Neuronal stem cell (in vitro differentiated cells): ENCODE measurements at regions not wholly inside any gene's neighbourhood (a gene's known extent, or its start where the extent isn't known, plus 50 kb on each side); places are given as distances from the start of the nearest gene placed in this dataset.
A peak's percentile ranks its signal among the peaks of the same experiment; 100 is the strongest.

Experiments
- DNase-seq: peaks from one replicate; pipeline ENCODE4 v3.0.0-alpha.2; 2013; ENCODE audit warnings: low spot score
- H2AFZ ChIP-seq: one replicate; pipeline ENCODE4 v1.6.1; 2013; ENCODE audit warnings: mild to moderate bottlenecking, low read length, inconsistent platforms
- H2AK5ac ChIP-seq: 2 replicates; pipeline ENCODE4 v1.6.1; 2013; ENCODE audit warnings: low read depth, mild to moderate bottlenecking, inconsistent platforms, low read length, moderate library complexity, mixed read lengths
- H2BK120ac ChIP-seq: 2 replicates; pipeline ENCODE4 v1.6.1; 2013; ENCODE audit warnings: low read depth, mild to moderate bottlenecking, inconsistent platforms, low read length, moderate library complexity, mixed read lengths
- H2BK12ac ChIP-seq: one replicate; pipeline ENCODE4 v1.6.1; 2013; ENCODE audit warnings: low read length, inconsistent platforms
- H2BK15ac ChIP-seq: 2 replicates; pipeline ENCODE4 v1.6.1; 2013; ENCODE audit warnings: mild to moderate bottlenecking, low read length, inconsistent platforms, mixed read lengths
- H2BK5ac ChIP-seq: one replicate; pipeline ENCODE4 v1.6.1; 2013; ENCODE audit warnings: inconsistent platforms, mild to moderate bottlenecking, low read length, moderate library complexity
- H3K14ac ChIP-seq: one replicate; pipeline ENCODE4 v1.6.1; 2013; ENCODE audit warnings: low read length, inconsistent platforms
- H3K18ac ChIP-seq: 2 replicates; pipeline ENCODE4 v1.6.1; 2013; ENCODE audit warnings: low read length, inconsistent platforms
- H3K23ac ChIP-seq: 2 replicates; pipeline ENCODE4 v1.6.1; 2013; ENCODE audit warnings: low read depth, mild to moderate bottlenecking, mixed read lengths, low read length, inconsistent platforms; ENCODE audit not compliant: poor library complexity
- H3K27ac ChIP-seq: replicated peaks from 3 replicates; pipeline ENCODE4 v1.5.1; 2013; ENCODE audit warnings: low read length, inconsistent platforms
- H3K27me3 ChIP-seq, 3 experiments: 2 replicates each; pipeline ENCODE4 v1.6.1; 2013; ENCODE audit warnings: low read length in 3 of 3, mild to moderate bottlenecking in 2 of 3, inconsistent platforms in 1 of 3, low read depth in 1 of 3, mixed read lengths in 1 of 3, moderate library complexity in 1 of 3; ENCODE audit not compliant: control insufficient read depth in 3 of 3, insufficient read depth in 3 of 3
- H3K36me3 ChIP-seq, 2 donors: replicated peaks in 1 of 2; 2 replicates each; pipeline ENCODE4 v1.6.1; 2013; ENCODE audit warnings: low read length in 2 of 2; ENCODE audit not compliant: control insufficient read depth in 2 of 2, insufficient read depth in 2 of 2
- H3K4ac ChIP-seq: 2 replicates; pipeline ENCODE4 v1.6.1; 2013; ENCODE audit warnings: inconsistent platforms, mild to moderate bottlenecking, low read length, moderate library complexity
- H3K4me1 ChIP-seq, 2 donors: 1 replicate in 1 of 2; 2 replicates in 1 of 2; pipeline ENCODE4 v1.6.1; 2013; ENCODE audit warnings: low read length in 2 of 2, low read depth in 1 of 2; ENCODE audit not compliant: control insufficient read depth in 2 of 2, insufficient read depth in 1 of 2
- H3K4me2 ChIP-seq: one replicate; pipeline ENCODE4 v1.6.1; 2013; ENCODE audit warnings: mild to moderate bottlenecking, low read length, inconsistent platforms; ENCODE audit not compliant: insufficient read depth, poor library complexity, severe bottlenecking
- H3K4me3 ChIP-seq, 2 donors: 2 replicates each; pipeline ENCODE4 v1.5.1; 2013; ENCODE audit warnings: low read length in 2 of 2, mild to moderate bottlenecking in 2 of 2, inconsistent platforms in 1 of 2, moderate library complexity in 1 of 2
- H3K79me1 ChIP-seq: one replicate; pipeline ENCODE4 v1.6.1; 2013; ENCODE audit warnings: low read depth, mild to moderate bottlenecking, inconsistent platforms, low read length, moderate library complexity
- H3K9ac ChIP-seq: one replicate; pipeline ENCODE4 v1.6.1; 2013; ENCODE audit warnings: mild to moderate bottlenecking, low read depth, low read length, inconsistent platforms; ENCODE audit not compliant: poor library complexity
- H3K9me3 ChIP-seq, 2 donors: replicated peaks in 1 of 2; 2 replicates each; pipeline versions ENCODE3 to v1.6.1; 2013; ENCODE audit warnings: low read length in 2 of 2, mild to moderate bottlenecking in 2 of 2, inconsistent platforms in 1 of 2, low read depth in 1 of 2, mixed read lengths in 1 of 2, moderate library complexity in 1 of 2; ENCODE audit not compliant: control insufficient read depth in 2 of 2, insufficient read depth in 1 of 2
- H4K8ac ChIP-seq: one replicate; pipeline ENCODE4 v1.6.1; 2013; ENCODE audit warnings: low read depth, mild to moderate bottlenecking, inconsistent platforms, low read length, moderate library complexity
- H4K91ac ChIP-seq: one replicate; pipeline ENCODE4 v1.6.1; 2013; ENCODE audit warnings: low read length, low read depth, mild to moderate bottlenecking, inconsistent platforms; ENCODE audit not compliant: poor library complexity
- WGBS, 2 donors: extraction: QIAGEN DNeasy Blood & Tissue Kit; methylation state at CpG; one replicate each; pipeline ENCODE4 v1.1.7; 2013; ENCODE audit warnings: missing lambda C conversion rate in 2 of 2, mixed read lengths in 1 of 2; ENCODE audit not compliant: insufficient read length in 2 of 2, insufficient replicate concordance in 1 of 2; ENCODE audit errors: extremely low coverage in 2 of 2; 5-methylcytosine and 5-hydroxymethylcytosine counted together

- H4K91ac ChIP-seq, result no peak overlapping the region
- no peak overlapping the region for H2AK5ac ChIP-seq
- H3K4me3 ChIP-seq, result no peak overlapping the region
- H3K18ac ChIP-seq, result no peak overlapping the region
- no peaks in the 10 kb centered on the region for H3K9me3 ChIP-seq
- no peak overlapping the region for H3K9ac ChIP-seq
- H3K36me3 ChIP-seq, result no peaks in the 10 kb centered on the region
- no peak overlapping the region for H3K27ac ChIP-seq
- H3K14ac ChIP-seq, result no peak overlapping the region
- H2BK15ac ChIP-seq, result no peak overlapping the region
- no peak for DNase-seq
- peak overlapping the region; percentile 78 for H2AFZ ChIP-seq
- H3K4ac ChIP-seq, result no peak overlapping the region
- no peak overlapping the region for H3K23ac ChIP-seq
- H3K4me1 ChIP-seq, result no peaks in the 10 kb centered on the region
- H2BK5ac ChIP-seq, result no peak overlapping the region
- H3K27me3 ChIP-seq, result no peaks in the 10 kb centered on the region
- peaks cover 2% of the 10 kb centered on the region for H3K79me1 ChIP-seq
- no peak overlapping the region for H3K4me2 ChIP-seq
- H2BK120ac ChIP-seq, result no peak overlapping the region
- no CpG with 5 or more reads among the region's 5 CpGs for WGBS, 2 donors
- H2BK12ac ChIP-seq, result no peak overlapping the region
- no peak overlapping the region for H4K8ac ChIP-seq
Observed at GRCh38 chr3:26963361-26963743, 340.8 kb downstream of the LRRC3B start.

DNA sequence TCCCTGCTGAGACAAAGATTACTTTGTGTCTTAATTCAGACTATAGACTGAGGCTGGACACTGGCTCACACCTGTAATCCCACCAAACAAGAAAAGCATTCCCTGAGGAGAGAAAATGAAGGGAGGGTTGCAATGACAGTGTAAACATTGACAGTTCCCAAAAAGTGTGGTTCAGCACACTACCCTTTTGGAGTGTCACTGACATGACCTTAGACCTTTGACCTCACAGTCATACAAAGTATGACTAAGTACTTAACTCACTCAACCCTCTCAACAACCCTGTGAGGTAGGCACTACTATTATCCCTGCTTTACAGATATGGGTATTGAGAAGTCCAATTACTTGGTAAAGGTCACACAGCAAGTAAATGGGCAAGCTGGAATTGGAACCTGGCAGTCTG is 341.7 kb downstream of the LRRC3B start:
- Histone ChIP-seq H3K23ac (no peak overlapping the region), H4K91ac (no peak overlapping the region), H3K9me3 (no peaks in the 10 kb centered on the region), H3K79me1 (peaks cover under 1% of the 10 kb centered on the region), H2BK120ac (no peak overlapping the region), H3K18ac (no peak overlapping the region), H2BK15ac (no peak overlapping the region), H3K27ac (no peak overlapping the region), H2BK12ac (no peak overlapping the region), H3K4me1 (no peaks in the 10 kb centered on the region), H3K36me3 (no peaks in the 10 kb centered on the region), H2AK5ac (no peak overlapping the region), H3K14ac (no peak overlapping the region), H3K9ac (no peak overlapping the region), H2BK5ac (no peak overlapping the region), H3K4me3 (no peak overlapping the region), H3K4me2 (no peak overlapping the region), H3K4ac (no peak overlapping the region), H3K27me3 (no peaks in the 10 kb centered on the region), H2AFZ (no peak overlapping the region), H4K8ac (no peak overlapping the region)
- no peak for DNase-seq

- no peak overlapping the region for H4K91ac ChIP-seq
- no peaks in the 10 kb centered on the region for H3K9me3 ChIP-seq
- H3K27me3 ChIP-seq, result no peaks in the 10 kb centered on the region
- H2AFZ ChIP-seq, result no peak overlapping the region
- H3K4me3 ChIP-seq, result no peak overlapping the region
- H3K14ac ChIP-seq, result no peak overlapping the region
- H3K27ac ChIP-seq, result no peak overlapping the region
- H3K4ac ChIP-seq, result no peak overlapping the region
- no peak overlapping the region for H3K4me2 ChIP-seq
- no peak overlapping the region for H2AK5ac ChIP-seq
- no CpG with 5 or more reads among the region's 2 CpGs for WGBS, 2 donors
- H3K36me3 ChIP-seq, result no peaks in the 10 kb centered on the region
- H2BK15ac ChIP-seq, result no peak overlapping the region
- H2BK120ac ChIP-seq, result no peak overlapping the region
- no peak overlapping the region for H4K8ac ChIP-seq
- no peaks in the 10 kb centered on the region for H3K79me1 ChIP-seq
- no peak overlapping the region for H3K18ac ChIP-seq
- H3K9ac ChIP-seq, result no peak overlapping the region
- no peak overlapping the region for H3K23ac ChIP-seq
- no peak for DNase-seq
- no peaks in the 10 kb centered on the region for H3K4me1 ChIP-seq
- H2BK12ac ChIP-seq, result no peak overlapping the region
- no peak overlapping the region for H2BK5ac ChIP-seq
Observed at GRCh38 chr3:26964836-26965235, 342.3 kb downstream of the LRRC3B start.

- H3K27ac ChIP-seq, result no peak overlapping the region
- no peak overlapping the region for H2AFZ ChIP-seq
- H3K23ac ChIP-seq, result no peak overlapping the region
- no peak overlapping the region for H3K9ac ChIP-seq
- H3K4me2 ChIP-seq, result no peak overlapping the region
- WGBS, 2 donors, result no CpG with 5 or more reads among the region's 1 CpG
- H4K8ac ChIP-seq, result no peak overlapping the region
- no peak overlapping the region for H3K18ac ChIP-seq
- no peak overlapping the region for H2BK120ac ChIP-seq
- H3K9me3 ChIP-seq, result no peaks in the 10 kb centered on the region
- H3K14ac ChIP-seq, result no peak overlapping the region
- no peak overlapping the region for H2BK15ac ChIP-seq
- no peak overlapping the region for H3K4ac ChIP-seq
- no peaks in the 10 kb centered on the region for H3K27me3 ChIP-seq
- no peak overlapping the region for H2BK5ac ChIP-seq
- no peak overlapping the region for H3K4me3 ChIP-seq
- H3K36me3 ChIP-seq, result no peaks in the 10 kb centered on the region
- no peaks in the 10 kb centered on the region for H3K4me1 ChIP-seq
- no peaks in the 10 kb centered on the region for H3K79me1 ChIP-seq
- no peak overlapping the region for H2BK12ac ChIP-seq
- H4K91ac ChIP-seq, result no peak overlapping the region
- no peak for DNase-seq
- H2AK5ac ChIP-seq, result no peak overlapping the region
Observed at GRCh38 chr3:26967501-26967900, 344.9 kb downstream of the LRRC3B start.
